Liver (tissue), 3 donors: ENCODE measurements at regions not wholly inside any gene's neighbourhood (a gene's known extent, or its start where the extent isn't known, plus 50 kb on each side); places are given as distances from the start of the nearest gene placed in this dataset.

Experiments used
- ATF3 ChIP-seq: IDR thresholded peaks from 2 replicates; pipeline ENCODE4 v1.6.1; 2016; ENCODE audit warnings: antibody characterized with exemption
- CTCF ChIP-seq: fragments of 150-350 bp; IDR thresholded peaks from 2 replicates; pipeline ENCODE4 v1.5.1; 2017; ENCODE audit warnings: improper control_type of control experiment, low read depth, low read length; ENCODE audit not compliant: missing input control
- EGR1 ChIP-seq, 2 donors: IDR thresholded peaks; 2 replicates each; pipeline ENCODE4 v1.6.1; 2016 to 2018; ENCODE audit warnings: antibody characterized with exemption in 2 of 2, low read depth in 2 of 2
- GABPA ChIP-seq, 2 donors: IDR thresholded peaks in 1 of 2; conservative IDR thresholded peaks in 1 of 2; 2 replicates each; pipeline ENCODE4 v1.6.1; 2016; ENCODE audit warnings: antibody characterized with exemption in 2 of 2, mild to moderate bottlenecking in 1 of 2, moderate library complexity in 1 of 2
- JUND ChIP-seq, 2 donors: IDR thresholded peaks; 2 replicates each; pipeline ENCODE4 v1.6.1; 2016; ENCODE audit warnings: antibody characterized with exemption in 2 of 2
- MAX ChIP-seq: IDR thresholded peaks from 2 replicates; pipeline ENCODE4 v1.6.1; 2016; ENCODE audit warnings: antibody characterized with exemption
- NR2F2 ChIP-seq: IDR thresholded peaks from 2 replicates; pipeline ENCODE4 v1.6.1; 2016; ENCODE audit warnings: antibody characterized with exemption
- RAD21 ChIP-seq, 2 donors: IDR thresholded peaks; 2 replicates each; pipeline ENCODE4 v1.6.1; 2016; ENCODE audit warnings: antibody characterized with exemption in 2 of 2, mild to moderate bottlenecking in 2 of 2
- REST ChIP-seq: IDR thresholded peaks from 2 replicates; pipeline ENCODE4 v1.6.1; 2016; ENCODE audit warnings: antibody characterized with exemption, mild to moderate bottlenecking
- SP1 ChIP-seq: IDR thresholded peaks from 2 replicates; pipeline ENCODE4 v1.6.1; 2018; ENCODE audit warnings: antibody characterized with exemption, mild to moderate bottlenecking
- TAF1 ChIP-seq: conservative IDR thresholded peaks from 2 replicates; pipeline ENCODE4 v1.6.1; 2016; ENCODE audit warnings: antibody characterized with exemption, mild to moderate bottlenecking
- YY1 ChIP-seq: IDR thresholded peaks from 2 replicates; pipeline ENCODE4 v1.6.1; 2016; ENCODE audit warnings: antibody characterized with exemption, mild to moderate bottlenecking
- ZBTB33 ChIP-seq: IDR thresholded peaks from 2 replicates; pipeline ENCODE4 v1.6.1; 2016; ENCODE audit warnings: antibody characterized with exemption
- donor health status: healthy.
- donor health status: healthy.

GRCh38 chr14:38404100-38404541, 148.2 kb upstream of the CLEC14A start:
- TF ChIP-seq SP1 (no peak), CTCF (no peak), EGR1 (IDR thresholded peaks at IDR 0.05; ENCODE audit: low read depth in 2 of 2) (no peak), ZBTB33 (no peak), GABPA (IDR thresholded peaks at IDR 0.05 in 1 of 2, conservative IDR thresholded peaks at IDR 0.05 in 1 of 2) (no peak), TAF1 (no peak), ATF3 (no peak), RAD21 (IDR thresholded peaks at IDR 0.05) (no peak), REST (no peak), YY1 (no peak), MAX (no peak), JUND (IDR thresholded peaks at IDR 0.05) (no peak), NR2F2 (no peak)
